ENCODE measurements at regions not wholly inside any gene's neighbourhood (a gene's known extent, or its start where the extent isn't known, plus 50 kb on each side); places are given as distances from the start of the nearest gene placed in this dataset.

- H3K27me3 Mint-ChIP-seq: peaks cover 56% of the 10 kb centered on the region
- H3K9me3 Mint-ChIP-seq: no peaks in the 10 kb centered on the region
- no peak overlapping the region for H3K27ac Mint-ChIP-seq
- no peak for DNase-seq (ENCODE audit: extremely low spot score, unreplicated experiment)
- H3K4me3 Mint-ChIP-seq: no peak overlapping the region
- no peak for TF ChIP-seq CTCF (conservative IDR thresholded peaks at IDR 0.05)
- peaks cover 21% of the 10 kb centered on the region for H3K4me1 Mint-ChIP-seq (ENCODE audit: unreplicated experiment)
- H3K36me3 Mint-ChIP-seq: no peaks in the 10 kb centered on the region
These were observed 169.8 kb downstream of the CAAP1 start for GRCh38 chr9:26722755-26723154.

- TF ChIP-seq CTCF (conservative IDR thresholded peaks at IDR 0.05): no peak
- Mint-ChIP-seq H3K36me3 (no peaks in the 10 kb centered on the region), H3K4me1 (ENCODE audit: unreplicated experiment) (no peaks in the 10 kb centered on the region), H3K27ac (no peak overlapping the region), H3K4me3 (no peak overlapping the region), H3K9me3 (no peaks in the 10 kb centered on the region), H3K27me3 (peaks cover 25% of the 10 kb centered on the region)
- no peak for DNase-seq (ENCODE audit: extremely low spot score, unreplicated experiment)
These were observed 182.6 kb downstream of the CAAP1 start for GRCh38 chr9:26710008-26710407.

- peaks cover 15% of the 10 kb centered on the region for H3K27me3 Mint-ChIP-seq
- H3K4me1 Mint-ChIP-seq (ENCODE audit: unreplicated experiment): no peaks in the 10 kb centered on the region
- no peaks in the 10 kb centered on the region for H3K36me3 Mint-ChIP-seq
- no peak overlapping the region for H3K4me3 Mint-ChIP-seq
- no peak for TF ChIP-seq CTCF (conservative IDR thresholded peaks at IDR 0.05)
- H3K9me3 Mint-ChIP-seq: no peaks in the 10 kb centered on the region
- DNase-seq (ENCODE audit: extremely low spot score, unreplicated experiment): no peak
- H3K27ac Mint-ChIP-seq: no peak overlapping the region
These were observed 186.4 kb downstream of the CAAP1 start for GRCh38 chr9:26706223-26706622.

- H3K27ac Mint-ChIP-seq: no peak overlapping the region
- no peak overlapping the region for H3K4me3 Mint-ChIP-seq
- TF ChIP-seq CTCF (conservative IDR thresholded peaks at IDR 0.05): no peak
These were observed 197.3 kb downstream of the CAAP1 start for GRCh38 chr9:26695298-26695622.

GRCh38 chr9:26694381-26695297, 198.0 kb downstream of the CAAP1 start:
- no peaks in the 10 kb centered on the region for H3K36me3 Mint-ChIP-seq
- H3K9me3 Mint-ChIP-seq: peaks cover 5% of the 10 kb centered on the region
- H3K4me1 Mint-ChIP-seq (ENCODE audit: unreplicated experiment): no peaks in the 10 kb centered on the region
- no peak for TF ChIP-seq CTCF (conservative IDR thresholded peaks at IDR 0.05)
- no peak overlapping the region for H3K4me3 Mint-ChIP-seq
- H3K27me3 Mint-ChIP-seq: no peaks in the 10 kb centered on the region
- DNase-seq (ENCODE audit: extremely low spot score, unreplicated experiment): no peak
- H3K27ac Mint-ChIP-seq: no peak overlapping the region

More at GRCh38 chr9:26695298-26695622, 197.3 kb downstream of the CAAP1 start:
- no peak for DNase-seq (ENCODE audit: extremely low spot score, unreplicated experiment)
- no peaks in the 10 kb centered on the region for H3K4me1 Mint-ChIP-seq (ENCODE audit: unreplicated experiment)
- no peaks in the 10 kb centered on the region for H3K36me3 Mint-ChIP-seq
- H3K27me3 Mint-ChIP-seq: no peaks in the 10 kb centered on the region
- peaks cover 5% of the 10 kb centered on the region for H3K9me3 Mint-ChIP-seq
